SK-N-SH (cell line): ENCODE measurements at regions not wholly inside any gene's neighbourhood (a gene's known extent, or its start where the extent isn't known, plus 50 kb on each side); places are given as distances from the start of the nearest gene placed in this dataset.

Experiments
- CTCF ChIA-PET: fragments of 300-600, 350-600 bp; formaldehyde crosslinking; extraction: SDS; loops from one replicate; lab custom pipeline; 2021; lab: Yijun Ruan, JAX
- POLR2A ChIA-PET: fragments of 350-600 bp; sonication (Branson Sonifier 250); formaldehyde crosslinking; extraction: SDS; loops from one replicate; lab custom pipeline; 2020; ENCODE audit warnings: antibody characterized with exemption, inconsistent platforms; lab: Yijun Ruan, JAX
- DNase-seq: peaks from one replicate; pipeline ENCODE4 v3.0.0; 2012
- H2AFZ ChIP-seq: fragments of 200-600 bp; sonication (generic); 2 replicates; pipeline ENCODE4 v1.8.1; 2016; ENCODE audit warnings: antibody characterized with exemption, mild to moderate bottlenecking, low read depth
- H3F3A ChIP-seq: fragments of 200-600 bp; sonication (generic); replicated peaks from 2 replicates; pipeline ENCODE3; 2016; ENCODE audit warnings: antibody characterized with exemption, mild to moderate bottlenecking; ENCODE audit not compliant: insufficient read depth
- H3K27ac ChIP-seq, 2 experiments: fragments of 200-500 bp in 1 of 2; fragments of 200-600 bp in 1 of 2; sonication (Bioruptor generic) in 1 of 2; sonication (generic), shearing (Covaris generic) in 1 of 2; 2 replicates each; pipeline versions ENCODE4 v1.5.1 to v1.6.1; 2014 to 2016; ENCODE audit warnings: low read depth in 2 of 2, inconsistent platforms in 1 of 2, low read length in 1 of 2, mild to moderate bottlenecking in 1 of 2, mixed read lengths in 1 of 2
- H3K27me3 ChIP-seq: fragments of 200-600 bp; sonication (generic), shearing (Covaris generic); 2 replicates; pipeline ENCODE4 v1.6.1; 2016; ENCODE audit warnings: mixed run types; ENCODE audit not compliant: insufficient read depth
- H3K36me3 ChIP-seq, 2 experiments: fragments of 200-500 bp in 1 of 2; fragments of 200-600 bp in 1 of 2; sonication (Bioruptor generic) in 1 of 2; sonication (generic) in 1 of 2; replicated peaks in 1 of 2; 2 replicates each; pipeline versions ENCODE3 to v1.5.1; 2014 to 2016; ENCODE audit warnings: low read length in 1 of 2, mild to moderate bottlenecking in 1 of 2; ENCODE audit not compliant: insufficient read depth in 2 of 2, control insufficient read depth in 1 of 2
- H3K4me1 ChIP-seq, 2 experiments: fragments of 200-500 bp in 1 of 2; fragments of 200-600 bp in 1 of 2; sonication (Bioruptor generic) in 1 of 2; sonication (generic), shearing (Covaris generic) in 1 of 2; 2 replicates each; pipeline versions ENCODE4 v1.5.1 to v1.6.1; 2014 to 2016; ENCODE audit warnings: low read depth in 1 of 2, low read length in 1 of 2, mixed run types in 1 of 2; ENCODE audit not compliant: insufficient read depth in 2 of 2, control insufficient read depth in 1 of 2
- H3K4me2 ChIP-seq: fragments of 200-600 bp; sonication (generic), shearing (Covaris generic); 2 replicates; pipeline ENCODE4 v1.6.1; 2017; ENCODE audit warnings: mixed run types
- H3K4me3 ChIP-seq, 2 experiments: fragments of 200-500 bp in 1 of 2; fragments of 200-600 bp in 1 of 2; sonication (Bioruptor generic) in 1 of 2; sonication (generic), shearing (Covaris generic) in 1 of 2; 2 replicates each; pipeline versions ENCODE4 v1.5.1 to v1.8.1; 2014 to 2016; ENCODE audit warnings: low read depth in 2 of 2, inconsistent platforms in 1 of 2, low read length in 1 of 2, mild to moderate bottlenecking in 1 of 2, mixed read lengths in 1 of 2, moderate library complexity in 1 of 2
- H3K79me2 ChIP-seq: fragments of 200-600 bp; sonication (generic); 2 replicates; pipeline ENCODE4 v1.8.1; 2017; ENCODE audit warnings: mild to moderate bottlenecking; ENCODE audit not compliant: insufficient read depth
- H3K9ac ChIP-seq: fragments of 200-600 bp; sonication (generic); 2 replicates; pipeline ENCODE4 v1.6.1; 2017; ENCODE audit warnings: mixed run types
- H3K9me2 ChIP-seq: fragments of 200-600 bp; sonication (generic); 2 replicates; pipeline ENCODE4 v1.6.1; 2017; ENCODE audit warnings: mixed run types
- H3K9me3 ChIP-seq: fragments of 200-600 bp; sonication (generic); 2 replicates; pipeline ENCODE4 v1.6.1; 2017; ENCODE audit warnings: mixed run types, mild to moderate bottlenecking, moderate library complexity
- H4K20me1 ChIP-seq: fragments of 200-600 bp; sonication (generic); 2 replicates; pipeline ENCODE4 v1.6.1; 2017; ENCODE audit warnings: mild to moderate bottlenecking, mixed run types; ENCODE audit not compliant: insufficient read depth
- CHD2 ChIP-seq: fragments of 150-350 bp; IDR thresholded peaks from 2 replicates; pipeline ENCODE4 v1.6.1; 2018; ENCODE audit warnings: low read length; ENCODE audit not compliant: partially characterized antibody
- EP300 ChIP-seq, 2 experiments: IDR thresholded peaks; 2 replicates each; pipeline versions ENCODE4 v1.4.0 to v1.6.1; 2012; ENCODE audit warnings: borderline replicate concordance in 1 of 2, low read depth in 1 of 2, low read length in 1 of 2
- FOXJ3 ChIP-seq: sonication (generic); formaldehyde crosslinking; IDR thresholded peaks from 2 replicates; pipeline ENCODE4 v1.5.1; 2020; ENCODE audit warnings: mild to moderate bottlenecking, missing genetic modification reagents
- JUND ChIP-seq: IDR thresholded peaks from 2 replicates; pipeline ENCODE4 v1.4.0; 2012
- MEF2A ChIP-seq: IDR thresholded peaks from 2 replicates; pipeline ENCODE4 v1.4.0; 2012; ENCODE audit warnings: low read depth, borderline replicate concordance
- MXI1 ChIP-seq: IDR thresholded peaks from 2 replicates; pipeline ENCODE4 v1.6.1; 2012; ENCODE audit warnings: mild to moderate bottlenecking, low read depth, low read length, improper control_type of control experiment
- POLR2AphosphoS5 ChIP-seq: IDR thresholded peaks from 2 replicates; pipeline ENCODE4 v1.6.1; 2012; ENCODE audit warnings: low read depth, low read length
- RAD21 ChIP-seq: IDR thresholded peaks from 2 replicates; pipeline ENCODE4 v1.6.1; 2012; ENCODE audit warnings: mild to moderate bottlenecking, low read length
- RXRA ChIP-seq: IDR thresholded peaks from 2 replicates; pipeline ENCODE4 v1.4.0; 2012; ENCODE audit warnings: low read depth, mild to moderate bottlenecking, borderline replicate concordance
- SIN3A ChIP-seq: IDR thresholded peaks from 2 replicates; pipeline ENCODE4 v1.6.1; 2012; ENCODE audit warnings: low read depth, mild to moderate bottlenecking, low read length, moderate library complexity, borderline replicate concordance
- TAF1 ChIP-seq: IDR thresholded peaks from 2 replicates; pipeline ENCODE4 v1.6.1; 2012; ENCODE audit warnings: low read depth, mild to moderate bottlenecking, low read length, moderate library complexity, borderline replicate concordance
- USF2 ChIP-seq: fragments of 150-350 bp; IDR thresholded peaks from 2 replicates; pipeline ENCODE4 v1.6.1; 2017; ENCODE audit warnings: antibody characterized with exemption, low read length, low read depth, borderline replicate concordance
- WGBS: methylation state at CpG from one replicate; pipeline ENCODE4 v1.1.6; 2017; ENCODE audit warnings: low lambda C conversion rate; 5-methylcytosine and 5-hydroxymethylcytosine counted together
- TF ChIP-seq, protein P1 (sequence below): IDR thresholded peaks from 2 replicates; pipeline ENCODE4 v1.4.0; 2012; ENCODE audit warnings: low read depth
- TF ChIP-seq, protein P2 (sequence below): fragments of 150-350 bp; IDR thresholded peaks from 2 replicates; pipeline ENCODE4 v1.6.1; 2016; ENCODE audit warnings: mild to moderate bottlenecking, low read depth, low read length
- TF ChIP-seq, protein P3 (sequence below): IDR thresholded peaks from 2 replicates; pipeline ENCODE4; 2012
- TF ChIP-seq, protein P4 (sequence below): IDR thresholded peaks from 2 replicates; pipeline ENCODE4 v1.4.0; 2012; ENCODE audit warnings: low read depth, borderline replicate concordance

DNA sequence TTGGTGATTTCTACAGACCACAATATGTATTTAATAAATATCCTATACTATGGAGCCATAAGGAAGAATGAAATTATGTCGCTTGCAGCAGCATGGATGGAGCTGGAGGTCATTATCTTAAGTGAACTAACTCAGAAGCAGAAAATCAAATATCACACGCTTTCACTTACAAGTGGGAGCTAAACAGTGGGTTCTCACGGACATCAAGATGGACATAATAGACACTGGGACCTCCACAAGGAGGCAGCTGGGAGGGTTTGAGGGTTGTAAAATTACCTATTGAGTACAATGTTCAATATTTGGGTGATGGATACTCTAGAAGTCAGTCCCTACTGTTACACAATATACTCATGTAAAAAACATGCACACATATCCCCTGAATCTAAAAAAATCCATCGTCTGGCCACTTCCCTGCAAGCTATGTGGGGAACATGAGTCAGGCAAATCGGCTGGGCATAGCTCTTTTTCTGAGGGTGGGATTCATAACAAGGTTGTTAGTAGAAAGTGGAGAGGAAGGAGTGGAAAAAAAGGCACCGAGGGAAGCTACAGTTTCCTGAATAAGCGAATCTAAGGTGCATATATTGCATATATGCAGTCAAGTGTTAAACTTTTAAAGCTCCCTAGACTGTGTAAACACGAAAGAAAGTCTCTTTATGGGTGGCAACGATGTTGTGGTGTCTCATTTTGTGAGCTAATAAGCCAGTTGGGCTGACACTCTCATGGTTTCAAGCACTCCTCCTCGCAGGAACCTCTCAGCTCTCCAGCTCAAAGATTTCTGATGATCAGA, 135.2 kb upstream of the CPHXL start:
- Histone ChIP-seq H4K20me1 (no peaks in the 10 kb centered on the region), H3K4me1 (no peaks in the 10 kb centered on the region; a peak in 1 of 4 replicates), H3F3A (no peaks in the 10 kb centered on the region), H3K27ac (no peak overlapping the region), H3K36me3 (no peaks in the 10 kb centered on the region), H2AFZ (no peak overlapping the region), H3K4me3 (no peak overlapping the region), H3K9me2 (no peaks in the 10 kb centered on the region), H3K9me3 (no peaks in the 10 kb centered on the region), H3K79me2 (no peaks in the 10 kb centered on the region), H3K27me3 (no peaks in the 10 kb centered on the region), H3K4me2 (no peak overlapping the region), H3K9ac (no peak overlapping the region)
- TF ChIP-seq, protein P1, sequence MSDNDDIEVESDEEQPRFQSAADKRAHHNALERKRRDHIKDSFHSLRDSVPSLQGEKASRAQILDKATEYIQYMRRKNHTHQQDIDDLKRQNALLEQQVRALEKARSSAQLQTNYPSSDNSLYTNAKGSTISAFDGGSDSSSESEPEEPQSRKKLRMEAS, result no peak
- TF ChIP-seq MEF2A (no peak), TAF1 (no peak), SIN3A (no peak), CHD2 (no peak), EP300 (IDR thresholded peaks at IDR 0.05; ENCODE audit: borderline replicate concordance in 1 of 2, low read depth in 1 of 2, low read length in 1 of 2) (no peak), JUND (no peak), FOXJ3 (CRISPR knock-in tag) (no peak), POLR2AphosphoS5 (no peak), MXI1 (no peak), USF2 (no peak), RXRA (no peak), RAD21 (no peak)
- TF ChIP-seq, protein P2, sequence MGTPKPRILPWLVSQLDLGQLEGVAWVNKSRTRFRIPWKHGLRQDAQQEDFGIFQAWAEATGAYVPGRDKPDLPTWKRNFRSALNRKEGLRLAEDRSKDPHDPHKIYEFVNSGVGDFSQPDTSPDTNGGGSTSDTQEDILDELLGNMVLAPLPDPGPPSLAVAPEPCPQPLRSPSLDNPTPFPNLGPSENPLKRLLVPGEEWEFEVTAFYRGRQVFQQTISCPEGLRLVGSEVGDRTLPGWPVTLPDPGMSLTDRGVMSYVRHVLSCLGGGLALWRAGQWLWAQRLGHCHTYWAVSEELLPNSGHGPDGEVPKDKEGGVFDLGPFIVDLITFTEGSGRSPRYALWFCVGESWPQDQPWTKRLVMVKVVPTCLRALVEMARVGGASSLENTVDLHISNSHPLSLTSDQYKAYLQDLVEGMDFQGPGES, result no peak
- TF ChIP-seq, protein P3, sequence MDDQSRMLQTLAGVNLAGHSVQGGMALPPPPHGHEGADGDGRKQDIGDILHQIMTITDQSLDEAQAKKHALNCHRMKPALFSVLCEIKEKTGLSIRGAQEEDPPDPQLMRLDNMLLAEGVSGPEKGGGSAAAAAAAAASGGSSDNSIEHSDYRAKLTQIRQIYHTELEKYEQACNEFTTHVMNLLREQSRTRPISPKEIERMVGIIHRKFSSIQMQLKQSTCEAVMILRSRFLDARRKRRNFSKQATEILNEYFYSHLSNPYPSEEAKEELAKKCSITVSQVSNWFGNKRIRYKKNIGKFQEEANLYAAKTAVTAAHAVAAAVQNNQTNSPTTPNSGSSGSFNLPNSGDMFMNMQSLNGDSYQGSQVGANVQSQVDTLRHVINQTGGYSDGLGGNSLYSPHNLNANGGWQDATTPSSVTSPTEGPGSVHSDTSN, result no peak
- TF ChIP-seq, protein P4, sequence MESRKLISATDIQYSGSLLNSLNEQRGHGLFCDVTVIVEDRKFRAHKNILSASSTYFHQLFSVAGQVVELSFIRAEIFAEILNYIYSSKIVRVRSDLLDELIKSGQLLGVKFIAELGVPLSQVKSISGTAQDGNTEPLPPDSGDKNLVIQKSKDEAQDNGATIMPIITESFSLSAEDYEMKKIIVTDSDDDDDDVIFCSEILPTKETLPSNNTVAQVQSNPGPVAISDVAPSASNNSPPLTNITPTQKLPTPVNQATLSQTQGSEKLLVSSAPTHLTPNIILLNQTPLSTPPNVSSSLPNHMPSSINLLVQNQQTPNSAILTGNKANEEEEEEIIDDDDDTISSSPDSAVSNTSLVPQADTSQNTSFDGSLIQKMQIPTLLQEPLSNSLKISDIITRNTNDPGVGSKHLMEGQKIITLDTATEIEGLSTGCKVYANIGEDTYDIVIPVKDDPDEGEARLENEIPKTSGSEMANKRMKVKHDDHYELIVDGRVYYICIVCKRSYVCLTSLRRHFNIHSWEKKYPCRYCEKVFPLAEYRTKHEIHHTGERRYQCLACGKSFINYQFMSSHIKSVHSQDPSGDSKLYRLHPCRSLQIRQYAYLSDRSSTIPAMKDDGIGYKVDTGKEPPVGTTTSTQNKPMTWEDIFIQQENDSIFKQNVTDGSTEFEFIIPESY, result no peak
- DNase-seq, result no peak
- WGBS, result 23% methylated on average over 10 of the region's 10 CpGs
- CTCF ChIA-PET, result interaction anchor here (1.1 kb wide), 1 partner anchor 1310 kb away, joined by 3 read pairs; no protein-coding TSS in a partner anchor
- POLR2A ChIA-PET, result no interaction called here
